Suprapubic skin (tissue), 4 donors: ENCODE measurements at regions not wholly inside any gene's neighbourhood (a gene's known extent, or its start where the extent isn't known, plus 50 kb on each side); places are given as distances from the start of the nearest gene placed in this dataset.

ENCODE experiments used
- CTCF ChIP-seq, 2 donors: fragments of 200-600 bp in 1 of 2; fragments of 450-650 bp in 1 of 2; sonication (generic) in 1 of 2; IDR thresholded peaks; one replicate each; pipeline ENCODE4 v1.5.1; 2016 to 2019; ENCODE audit warnings: antibody characterized with exemption in 2 of 2, mild to moderate bottlenecking in 1 of 2, moderate library complexity in 1 of 2
- EP300 ChIP-seq: sonication (generic); formaldehyde crosslinking; IDR thresholded peaks from one replicate; pipeline ENCODE4 v1.6.1; 2017; ENCODE audit warnings: antibody characterized with exemption
- POLR2A ChIP-seq, 2 donors: fragments of 450-650 bp; IDR thresholded peaks; one replicate each; pipeline ENCODE4 v1.6.1; 2017; ENCODE audit warnings: antibody characterized with exemption in 2 of 2, mild to moderate bottlenecking in 2 of 2, moderate library complexity in 2 of 2
- POLR2AphosphoS5 ChIP-seq, 3 donors: sonication (generic); formaldehyde crosslinking; IDR thresholded peaks; one replicate each; pipeline ENCODE4 v1.6.1; 2017; ENCODE audit warnings: antibody characterized with exemption in 3 of 3

DNA sequence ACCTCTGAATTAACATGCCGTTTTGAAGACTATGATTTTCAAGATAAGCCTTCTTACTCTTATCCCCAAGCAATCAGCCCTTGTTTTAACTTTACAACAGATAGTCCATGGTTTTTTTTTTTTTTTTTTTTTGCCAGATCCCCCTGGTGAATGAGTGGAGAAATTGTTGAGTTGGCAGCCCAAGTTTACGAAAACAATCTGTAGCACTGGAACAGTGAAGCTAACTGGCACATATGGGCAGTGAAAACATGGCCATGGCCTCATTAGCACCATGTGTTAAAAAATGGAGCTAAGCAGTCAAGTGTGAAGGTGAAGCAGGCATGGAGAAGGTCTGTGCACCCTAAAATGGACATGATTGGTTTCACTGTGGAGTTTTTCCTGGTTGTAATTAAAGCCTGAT is 812.1 kb upstream of the MIR17HG start:
- TF ChIP-seq EP300 (no peak), POLR2A (IDR thresholded peaks at IDR 0.05) (no peak), CTCF (IDR thresholded peaks at IDR 0.05) (no peak), POLR2AphosphoS5 (IDR thresholded peaks at IDR 0.05) (no peak)
